Neural cell (in vitro differentiated cells): ENCODE measurements at regions not wholly inside any gene's neighbourhood (a gene's known extent, or its start where the extent isn't known, plus 50 kb on each side); places are given as distances from the start of the nearest gene placed in this dataset.

ENCODE experiments used
- CTCF ChIP-seq: fragments of 450-650 bp; IDR thresholded peaks from 2 replicates; pipeline ENCODE4 v1.5.1; 2014; ENCODE audit warnings: antibody characterized with exemption, mild to moderate bottlenecking, moderate library complexity; ENCODE audit not compliant: poor library complexity, severe bottlenecking
- EZH2 ChIP-seq: fragments of 200-600, 300-800 bp; shearing (Covaris generic), sonication (generic); IDR thresholded peaks from 2 replicates; pipeline ENCODE4 v1.6.1; 2014; ENCODE audit warnings: antibody characterized with exemption, low read length, borderline replicate concordance, mild to moderate bottlenecking; ENCODE audit not compliant: insufficient read depth, poor library complexity, severe bottlenecking
- POLR2AphosphoS5 ChIP-seq: IDR thresholded peaks from 2 replicates; pipeline ENCODE4 v1.6.1; 2012
- REST ChIP-seq: IDR thresholded peaks from 2 replicates; pipeline ENCODE4 v1.6.1; 2012; ENCODE audit warnings: borderline replicate concordance
- SMC3 ChIP-seq: fragments of 450-650 bp; conservative IDR thresholded peaks from 2 replicates; pipeline ENCODE4 v1.6.1; 2014; ENCODE audit warnings: antibody characterized with exemption, mild to moderate bottlenecking, moderate library complexity; ENCODE audit not compliant: poor library complexity
- TAF1 ChIP-seq: IDR thresholded peaks from 2 replicates; pipeline ENCODE4 v1.6.1; 2012; ENCODE audit warnings: low read depth

DNA sequence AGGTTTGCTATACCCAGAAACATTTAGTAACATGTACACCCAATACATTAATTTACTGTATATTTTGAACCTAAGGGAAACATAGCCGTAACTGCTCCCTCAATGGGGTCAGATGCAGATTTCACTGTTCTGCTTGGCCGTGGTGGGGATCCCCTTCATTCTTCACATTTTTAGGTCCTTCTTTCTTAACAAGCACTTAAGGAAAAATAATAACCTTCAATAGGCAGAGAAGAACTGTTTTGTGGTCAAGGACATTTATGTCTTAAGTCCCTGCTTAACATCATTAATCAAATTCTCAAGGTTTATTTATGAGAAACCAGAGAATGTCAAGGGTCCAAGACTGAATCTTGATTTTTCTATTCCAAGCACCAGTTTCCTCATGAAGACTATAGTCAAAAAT, 592.1 kb upstream of the ANKRD30A start:
- TF ChIP-seq CTCF: no peak
- no peak for TF ChIP-seq POLR2AphosphoS5
- TF ChIP-seq EZH2: no peak
- TF ChIP-seq REST: no peak
- no peak for TF ChIP-seq SMC3
- no peak for TF ChIP-seq TAF1
